HEK293T (cell line): ENCODE measurements at regions not wholly inside any gene's neighbourhood (a gene's known extent, or its start where the extent isn't known, plus 50 kb on each side); places are given as distances from the start of the nearest gene placed in this dataset.

ENCODE experiments used
- ARNT ChIP-seq: fragments of 450-650 bp; IDR thresholded peaks from 2 replicates; pipeline ENCODE4 v1.6.1; 2017; ENCODE audit warnings: mild to moderate bottlenecking
- BHLHE40 ChIP-seq: fragments of 450-650 bp; IDR thresholded peaks from 2 replicates; pipeline ENCODE4 v1.6.1; 2016; ENCODE audit warnings: mild to moderate bottlenecking, moderate library complexity, borderline replicate concordance
- ELF4 ChIP-seq: fragments of 450-650 bp; IDR thresholded peaks from 2 replicates; pipeline ENCODE4 v1.6.1; 2017; ENCODE audit warnings: antibody characterized with exemption
- FOXA1 ChIP-seq: fragments of 450-650 bp; IDR thresholded peaks from 2 replicates; pipeline ENCODE4 v1.6.1; 2016; ENCODE audit warnings: mild to moderate bottlenecking
- FOXM1 ChIP-seq: fragments of 450-650 bp; IDR thresholded peaks from 2 replicates; pipeline ENCODE4 v1.6.1; 2017; ENCODE audit warnings: mild to moderate bottlenecking, borderline replicate concordance
- HDGF ChIP-seq: fragments of 450-650 bp; IDR thresholded peaks from 2 replicates; pipeline ENCODE4 v1.6.1; 2017; ENCODE audit warnings: antibody characterized with exemption, borderline replicate concordance
- L3MBTL2 ChIP-seq: fragments of 450-650 bp; conservative IDR thresholded peaks from 2 replicates; pipeline ENCODE4 v1.6.1; 2016; ENCODE audit warnings: mild to moderate bottlenecking
- LEF1 ChIP-seq: fragments of 450-650 bp; IDR thresholded peaks from 2 replicates; pipeline ENCODE4 v1.6.1; 2017; ENCODE audit warnings: mild to moderate bottlenecking, borderline replicate concordance
- NFRKB ChIP-seq: fragments of 450-650 bp; IDR thresholded peaks from 2 replicates; pipeline ENCODE4 v1.6.1; 2016; ENCODE audit warnings: mild to moderate bottlenecking, moderate library complexity
- SP1 ChIP-seq: fragments of 450-650 bp; IDR thresholded peaks from 2 replicates; pipeline ENCODE4 v1.6.1; 2017
- SUZ12 ChIP-seq: fragments of 450-650 bp; IDR thresholded peaks from 2 replicates; pipeline ENCODE4 v1.6.1; 2016; ENCODE audit warnings: mild to moderate bottlenecking
- TARDBP ChIP-seq: fragments of 450-650 bp; IDR thresholded peaks from 2 replicates; pipeline ENCODE4 v1.6.1; 2016

DNA sequence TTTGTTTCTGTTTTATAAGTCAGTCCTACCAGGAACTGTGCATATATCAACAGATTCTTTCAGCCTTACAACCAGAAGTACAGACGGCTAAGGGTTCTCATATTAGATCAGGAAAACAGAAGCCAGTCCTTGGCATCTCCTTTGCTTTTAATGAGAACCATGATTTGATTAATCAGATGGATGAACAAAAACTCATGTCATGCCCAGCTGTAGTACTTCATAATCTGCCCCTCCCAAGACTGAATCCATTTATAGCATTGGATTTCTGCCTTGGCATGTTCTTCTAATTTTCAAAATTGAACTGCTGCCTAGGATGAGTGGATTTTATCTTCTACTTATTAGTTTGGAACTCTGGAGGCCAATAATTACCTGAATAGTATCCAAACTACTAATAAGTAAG lies 617.2 kb downstream of the SLITRK5 start:
- no peak for TF ChIP-seq FOXA1
- TF ChIP-seq ARNT = no peak
- no peak for TF ChIP-seq FOXM1
- no peak for TF ChIP-seq HDGF
- no peak for TF ChIP-seq NFRKB
- TF ChIP-seq ELF4 = no peak
- TF ChIP-seq BHLHE40 = no peak
- TF ChIP-seq SP1 = no peak
- no peak for TF ChIP-seq LEF1
- no peak for TF ChIP-seq SUZ12
- TF ChIP-seq L3MBTL2 = no peak
- no peak for TF ChIP-seq TARDBP
